Activated T-helper 17 cell treated with anti-CD3 and anti-CD28 coated beads, Interleukin-2, amount 50 U/mL, for 72 hours (primary cell): ENCODE measurements at regions not wholly inside any gene's neighbourhood (a gene's known extent, or its start where the extent isn't known, plus 50 kb on each side); places are given as distances from the start of the nearest gene placed in this dataset.

Experiments
- ATAC-seq: fragments of 150-1000 bp; cut with Tn5 transposase; replicated peaks from 2 replicates; pipeline ENCODE4 v1.10.0; 2021; ENCODE audit warnings: mild to moderate bottlenecking, moderate library complexity
- H3K27ac Mint-ChIP-seq: one replicate; pipeline ENCODE4 v1.8.0; 2022; ENCODE audit warnings: mixed read lengths
- H3K27me3 Mint-ChIP-seq: one replicate; pipeline ENCODE4 v1.8.0; 2022; ENCODE audit warnings: mixed read lengths
- H3K36me3 Mint-ChIP-seq: one replicate; pipeline ENCODE4 v1.8.0; 2022; ENCODE audit warnings: low read depth, mild to moderate bottlenecking, mixed read lengths
- H3K4me1 Mint-ChIP-seq: one replicate; pipeline ENCODE4 v1.8.0; 2022; ENCODE audit warnings: mixed read lengths
- H3K4me3 Mint-ChIP-seq: one replicate; pipeline ENCODE4 v1.8.0; 2022; ENCODE audit warnings: mild to moderate bottlenecking, mixed read lengths
- H3K9me3 Mint-ChIP-seq: one replicate; pipeline ENCODE4 v1.8.0; 2022; ENCODE audit warnings: mixed read lengths

DNA sequence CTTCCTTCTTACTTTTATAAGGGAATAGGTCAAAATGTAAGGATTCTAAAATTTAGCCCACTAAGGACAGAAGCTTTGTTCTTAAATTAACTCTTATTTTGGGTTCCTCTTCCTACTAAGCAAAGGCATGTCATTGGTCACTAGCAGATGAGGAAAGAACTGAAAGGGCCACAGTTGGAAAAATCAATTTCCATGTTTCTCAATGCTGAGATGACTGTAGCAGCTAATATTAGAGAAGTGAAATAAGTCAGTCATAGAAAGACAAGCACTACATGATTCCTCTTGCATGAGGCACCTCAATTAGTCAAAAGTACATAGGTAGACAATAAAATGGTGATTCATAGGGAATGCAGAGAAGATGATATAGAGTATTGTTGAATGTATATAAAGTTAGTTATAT lies 353.7 kb downstream of the RSL24D1 start:
- Mint-ChIP-seq H3K27ac (no peak overlapping the region), H3K9me3 (no peaks in the 10 kb centered on the region), H3K27me3 (peaks cover 4% of the 10 kb centered on the region), H3K36me3 (no peaks in the 10 kb centered on the region), H3K4me3 (no peak overlapping the region), H3K4me1 (no peaks in the 10 kb centered on the region)
- ATAC-seq: no peak

DNA sequence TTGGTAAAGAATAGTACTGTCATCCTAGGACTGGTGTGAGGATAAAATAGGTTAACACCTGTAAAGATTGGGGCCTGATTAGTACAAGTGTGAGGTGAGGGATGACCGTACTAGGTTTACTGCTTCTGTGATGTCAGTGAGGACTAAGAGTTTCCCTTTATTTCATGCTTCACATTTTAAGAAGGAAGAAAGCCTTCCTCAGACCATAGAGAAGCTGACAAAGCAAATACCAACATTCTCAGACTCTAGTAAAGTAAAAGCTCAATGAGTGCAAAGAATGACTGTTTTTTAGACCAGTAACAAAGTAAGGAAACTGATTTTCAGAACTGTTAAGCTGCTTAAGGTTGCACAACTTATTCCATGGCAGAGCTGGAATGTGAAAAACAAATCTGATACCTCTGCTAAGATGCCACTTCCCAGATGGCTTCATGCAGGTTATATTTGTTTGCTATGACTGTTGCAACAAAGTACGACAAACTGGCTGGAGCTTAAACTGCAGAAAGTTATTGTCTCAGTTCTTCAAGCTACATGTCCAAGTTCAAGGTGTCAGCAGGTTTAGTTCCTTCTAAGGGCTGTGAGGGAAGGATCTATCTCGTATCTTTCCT lies 354.9 kb downstream of the RSL24D1 start:
- Mint-ChIP-seq H3K4me3 (no peak overlapping the region), H3K27ac (no peak overlapping the region), H3K27me3 (no peaks in the 10 kb centered on the region), H3K36me3 (no peaks in the 10 kb centered on the region), H3K9me3 (no peaks in the 10 kb centered on the region), H3K4me1 (no peaks in the 10 kb centered on the region)
- ATAC-seq: no peak

DNA sequence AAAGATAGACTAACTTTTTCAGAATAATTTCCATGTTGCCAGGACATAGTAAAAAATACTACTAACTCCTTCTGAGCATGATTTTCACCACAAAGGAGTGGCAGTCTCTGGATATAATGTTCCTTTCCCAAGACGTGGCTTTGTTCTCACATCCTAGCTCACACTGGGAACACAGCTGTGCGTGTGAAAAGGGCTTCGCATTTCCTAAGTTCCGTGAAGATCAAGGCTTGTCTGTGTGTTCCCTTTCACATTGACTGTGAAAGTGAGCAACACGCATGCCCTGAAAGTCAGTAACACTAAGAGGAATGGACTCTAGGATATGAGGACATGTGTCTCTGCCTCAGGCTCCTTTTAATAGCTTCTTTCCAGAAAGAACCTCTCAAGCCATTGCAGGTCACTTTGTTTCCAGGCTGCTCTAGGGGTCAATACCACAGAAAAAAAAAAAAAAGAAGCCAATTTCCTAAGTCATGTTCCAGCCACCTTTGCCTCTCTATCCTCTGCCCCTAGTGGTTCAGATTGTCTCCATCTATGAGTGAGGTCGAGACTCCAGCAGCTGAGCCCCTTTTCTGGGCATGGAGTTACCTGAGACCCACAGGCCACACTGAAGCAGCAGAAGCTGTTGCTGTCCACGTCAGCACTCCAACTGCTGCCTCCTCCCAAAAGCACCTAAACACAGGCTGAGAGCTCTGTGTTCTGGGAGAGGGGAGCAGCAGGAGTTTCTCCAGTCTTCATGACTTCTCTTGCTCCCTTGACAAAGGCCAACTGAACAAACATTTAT lies 355.9 kb downstream of the RSL24D1 start:
- Mint-ChIP-seq H3K4me3 (no peak overlapping the region), H3K36me3 (no peaks in the 10 kb centered on the region), H3K27me3 (no peaks in the 10 kb centered on the region), H3K27ac (no peak overlapping the region), H3K4me1 (no peaks in the 10 kb centered on the region), H3K9me3 (no peaks in the 10 kb centered on the region)
- no peak for ATAC-seq

DNA sequence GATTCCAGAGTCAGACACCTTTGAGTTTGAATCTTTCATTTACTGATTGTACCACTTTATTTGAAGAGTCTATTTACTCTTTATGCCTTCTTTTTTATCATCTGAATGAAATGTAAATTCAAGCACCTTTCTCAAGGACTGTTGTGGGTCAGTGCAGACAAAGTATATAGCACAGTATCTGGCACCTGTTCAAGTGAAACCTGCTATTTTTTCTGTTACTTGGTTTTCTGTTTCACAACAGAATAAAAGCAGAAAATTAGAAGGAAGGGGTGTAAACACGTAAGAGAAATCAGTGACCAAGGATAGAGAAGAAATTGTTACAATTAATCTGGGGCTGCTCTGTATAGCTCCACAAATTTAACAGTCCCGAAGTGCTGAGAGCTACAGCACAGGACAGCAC lies 357.4 kb downstream of the RSL24D1 start:
- Mint-ChIP-seq H3K4me3 (no peak overlapping the region), H3K36me3 (no peaks in the 10 kb centered on the region), H3K27ac (no peak overlapping the region), H3K4me1 (no peaks in the 10 kb centered on the region), H3K9me3 (peaks cover 6% of the 10 kb centered on the region), H3K27me3 (peaks cover 6% of the 10 kb centered on the region)
- no peak for ATAC-seq

DNA sequence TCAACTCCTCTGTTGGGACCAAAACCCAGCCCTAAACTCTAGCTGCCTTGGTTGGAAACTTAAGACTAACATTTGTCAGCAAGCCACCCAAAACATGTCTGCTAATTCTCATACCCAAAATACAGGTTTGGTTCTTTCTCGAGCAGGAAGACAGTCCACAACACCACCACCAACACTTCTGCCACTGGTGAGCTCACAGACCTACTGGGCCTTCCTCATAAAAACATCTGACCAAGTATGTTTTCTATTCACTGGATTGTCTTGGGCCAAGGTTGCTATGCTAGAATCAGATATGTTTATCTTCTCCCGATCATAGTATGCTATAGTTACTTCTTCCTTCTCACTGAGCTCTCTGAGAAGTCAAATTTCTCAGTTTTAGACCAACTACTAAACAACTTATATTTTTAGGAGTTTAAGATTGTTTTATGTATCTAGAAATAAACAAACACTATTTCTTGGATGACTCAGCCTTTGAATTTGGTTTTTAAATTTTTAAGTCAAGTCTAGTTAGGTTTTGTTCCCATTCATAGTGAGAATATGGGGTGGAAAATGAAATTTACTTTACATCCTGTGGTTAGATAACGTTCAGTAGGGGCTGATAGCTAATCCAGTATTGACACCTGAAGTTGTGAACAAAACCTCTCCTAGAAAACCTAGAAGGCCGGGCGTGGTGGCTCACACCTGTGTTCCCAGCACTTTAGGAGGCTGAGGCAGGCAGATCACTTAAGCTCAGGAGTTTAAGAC lies 360.5 kb downstream of the RSL24D1 start:
- no peak overlapping the region for H3K4me3 Mint-ChIP-seq
- no peaks in the 10 kb centered on the region for H3K4me1 Mint-ChIP-seq
- no peak overlapping the region for H3K27ac Mint-ChIP-seq
- H3K36me3 Mint-ChIP-seq: no peaks in the 10 kb centered on the region
- peaks cover 6% of the 10 kb centered on the region for H3K9me3 Mint-ChIP-seq
- no peak for ATAC-seq
- peaks cover 7% of the 10 kb centered on the region for H3K27me3 Mint-ChIP-seq

DNA sequence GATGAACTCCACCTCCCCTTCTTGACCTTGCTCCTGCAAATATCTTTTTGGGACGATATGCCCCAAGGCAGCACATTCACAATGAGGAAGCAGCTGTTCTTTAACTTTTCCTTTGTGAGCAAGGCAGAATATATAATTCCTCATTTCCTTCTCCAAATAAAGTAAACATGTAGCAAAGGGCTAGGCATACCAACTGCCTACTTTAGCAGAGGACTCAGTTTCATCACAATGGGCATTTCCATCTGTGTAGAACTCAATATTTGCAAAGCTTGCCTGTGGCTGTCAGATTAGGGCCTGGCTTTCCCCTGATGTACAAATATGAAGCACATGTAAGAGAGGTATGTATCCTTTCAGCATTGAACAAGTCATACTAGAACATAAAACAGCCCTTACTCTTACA lies 366.9 kb downstream of the RSL24D1 start:
- H3K36me3 Mint-ChIP-seq: no peaks in the 10 kb centered on the region
- no peak overlapping the region for H3K4me3 Mint-ChIP-seq
- H3K27me3 Mint-ChIP-seq: peaks cover 7% of the 10 kb centered on the region
- H3K27ac Mint-ChIP-seq: no peak overlapping the region
- no peaks in the 10 kb centered on the region for H3K4me1 Mint-ChIP-seq
- H3K9me3 Mint-ChIP-seq: no peaks in the 10 kb centered on the region
- no peak for ATAC-seq

DNA sequence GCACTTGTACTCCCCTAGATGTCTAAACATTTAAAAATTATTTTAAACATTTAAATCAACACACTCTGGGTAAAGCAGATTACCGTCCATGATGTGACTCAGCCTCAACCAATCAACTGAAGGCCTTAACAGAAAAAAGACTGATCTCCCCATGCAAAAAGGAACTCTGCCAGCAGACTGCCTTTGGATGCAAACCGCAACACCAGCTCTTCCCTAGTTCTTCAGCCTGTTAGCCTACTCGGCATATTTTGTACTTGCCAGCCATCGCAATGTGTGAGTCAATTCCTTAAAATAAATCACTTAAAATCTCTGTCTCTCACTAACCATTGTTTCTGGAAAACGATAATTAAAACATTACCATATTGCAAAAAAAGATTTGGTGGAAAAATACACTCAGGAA lies 375.9 kb downstream of the RSL24D1 start:
- Mint-ChIP-seq H3K27me3 (peaks cover 8% of the 10 kb centered on the region), H3K4me3 (no peak overlapping the region), H3K9me3 (peaks cover 5% of the 10 kb centered on the region), H3K27ac (no peak overlapping the region), H3K36me3 (no peaks in the 10 kb centered on the region), H3K4me1 (no peaks in the 10 kb centered on the region)
- ATAC-seq: no peak

DNA sequence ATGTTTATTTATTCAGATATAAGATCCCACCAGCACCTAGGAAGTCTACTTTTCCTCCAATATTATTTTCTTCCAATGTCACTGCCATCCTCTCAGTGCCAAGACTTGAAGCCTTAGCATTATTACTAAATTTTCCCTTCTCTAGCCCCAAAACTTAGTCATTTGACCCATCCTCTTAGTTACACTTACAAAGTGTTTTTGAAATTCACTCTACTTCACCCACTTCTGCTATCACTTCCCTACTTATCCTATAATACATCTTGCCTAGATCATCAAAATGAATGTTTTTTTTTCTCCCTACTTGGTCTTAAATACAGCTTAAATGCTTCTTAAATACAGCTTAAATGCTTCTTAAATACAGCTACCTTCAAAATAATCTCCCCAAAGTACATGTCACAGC lies 376.6 kb downstream of the RSL24D1 start:
- H3K4me1 Mint-ChIP-seq: no peaks in the 10 kb centered on the region
- no peak overlapping the region for H3K4me3 Mint-ChIP-seq
- peaks cover 8% of the 10 kb centered on the region for H3K27me3 Mint-ChIP-seq
- no peaks in the 10 kb centered on the region for H3K36me3 Mint-ChIP-seq
- peaks cover 5% of the 10 kb centered on the region for H3K9me3 Mint-ChIP-seq
- no peak for ATAC-seq
- no peak overlapping the region for H3K27ac Mint-ChIP-seq

DNA sequence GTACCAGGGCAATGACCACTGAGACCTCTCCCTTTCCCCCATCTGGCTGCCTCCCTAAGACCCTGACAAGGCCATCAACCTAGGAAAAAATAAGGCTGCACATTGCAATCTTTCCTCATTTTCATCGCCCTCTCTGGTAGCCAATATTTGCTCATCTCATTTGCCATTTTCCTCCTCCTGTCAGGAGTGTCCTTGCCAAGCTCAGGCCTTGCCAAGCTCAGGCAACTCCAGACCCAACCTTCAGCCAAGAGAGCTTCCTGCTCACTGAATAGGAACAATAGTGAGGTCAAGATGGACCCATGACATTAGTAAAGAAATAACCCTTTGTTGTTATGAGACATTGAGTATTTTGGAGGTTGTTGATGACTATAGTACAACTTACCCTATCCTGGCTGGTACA lies 380.3 kb downstream of the RSL24D1 start:
- no peak overlapping the region for H3K4me3 Mint-ChIP-seq
- peaks cover 15% of the 10 kb centered on the region for H3K9me3 Mint-ChIP-seq
- H3K27me3 Mint-ChIP-seq: peaks cover 12% of the 10 kb centered on the region
- no peaks in the 10 kb centered on the region for H3K36me3 Mint-ChIP-seq
- ATAC-seq: no peak
- H3K27ac Mint-ChIP-seq: no peak overlapping the region
- H3K4me1 Mint-ChIP-seq: no peaks in the 10 kb centered on the region

DNA sequence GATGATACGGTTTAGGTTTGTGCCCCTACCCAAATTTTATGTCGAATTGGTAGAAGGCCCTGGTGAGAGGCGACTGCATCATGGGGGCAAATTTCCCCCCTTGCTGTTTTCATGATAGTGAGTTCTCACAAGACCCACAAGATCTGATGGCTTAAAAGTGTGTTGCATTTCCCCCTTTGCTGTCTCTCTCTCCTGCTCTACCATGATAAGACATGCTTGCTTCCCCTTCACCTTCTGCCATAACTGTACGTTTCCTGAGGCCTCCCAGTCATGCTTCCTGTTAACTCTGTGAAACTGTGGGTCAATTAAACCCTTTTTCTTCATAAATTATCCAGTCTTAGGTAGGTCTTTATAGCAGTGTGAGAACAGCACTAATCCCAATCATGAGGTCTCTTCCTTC lies 381.2 kb downstream of the RSL24D1 start:
- no peak for ATAC-seq

DNA sequence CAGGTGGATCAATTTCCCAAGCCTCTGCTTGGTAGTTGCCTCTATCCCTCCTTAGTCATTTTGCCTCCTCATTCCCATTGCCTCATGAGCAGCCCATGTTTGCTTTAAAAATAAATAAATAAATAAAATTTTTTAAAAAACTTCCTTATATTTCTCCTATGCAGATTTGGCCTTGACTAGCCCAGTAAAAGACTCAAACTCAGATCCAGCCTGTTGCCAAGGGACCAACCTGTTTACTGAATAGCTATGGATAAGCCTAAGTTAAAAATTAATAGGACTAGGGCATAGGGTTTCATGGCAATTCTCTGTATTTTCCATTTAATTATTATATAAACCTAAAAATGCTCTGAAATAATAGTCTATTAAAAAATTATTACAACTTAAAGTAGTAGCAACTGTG lies 384.4 kb downstream of the RSL24D1 start:
- H3K27ac Mint-ChIP-seq: no peak overlapping the region
- H3K27me3 Mint-ChIP-seq: peaks cover 4% of the 10 kb centered on the region
- no peak for ATAC-seq
- H3K4me3 Mint-ChIP-seq: no peak overlapping the region
- H3K4me1 Mint-ChIP-seq: no peaks in the 10 kb centered on the region
- no peaks in the 10 kb centered on the region for H3K36me3 Mint-ChIP-seq
- H3K9me3 Mint-ChIP-seq: peaks cover 11% of the 10 kb centered on the region

More for the DNA sequence above, 381.2 kb downstream of the RSL24D1 start:
- Mint-ChIP-seq H3K9me3 (peaks cover 16% of the 10 kb centered on the region), H3K27ac (no peak overlapping the region), H3K36me3 (no peaks in the 10 kb centered on the region), H3K4me1 (no peaks in the 10 kb centered on the region), H3K27me3 (peaks cover 13% of the 10 kb centered on the region), H3K4me3 (no peak overlapping the region)

DNA sequence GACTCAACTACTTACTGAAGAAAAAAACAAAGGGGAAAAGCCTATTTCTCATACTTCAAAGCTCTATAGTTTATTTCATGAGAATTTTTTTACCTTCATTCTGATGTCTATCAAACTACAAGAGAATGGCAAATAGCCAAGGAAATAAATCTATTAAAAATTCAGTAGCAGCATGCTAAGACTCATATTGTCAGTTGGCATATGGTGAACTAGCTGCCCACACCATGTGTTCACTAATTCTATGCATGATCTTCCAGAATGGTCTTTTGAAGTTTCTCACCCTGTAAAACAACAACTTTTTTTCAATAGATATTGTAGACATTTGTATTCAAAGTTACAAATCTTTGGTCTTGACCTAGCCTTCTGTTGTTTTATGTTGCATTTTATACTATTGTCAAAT lies 386.2 kb downstream of the RSL24D1 start:
- no peaks in the 10 kb centered on the region for H3K4me1 Mint-ChIP-seq
- ATAC-seq: no peak
- H3K9me3 Mint-ChIP-seq: peaks cover 11% of the 10 kb centered on the region
- H3K27me3 Mint-ChIP-seq: peaks cover 4% of the 10 kb centered on the region
- no peak overlapping the region for H3K4me3 Mint-ChIP-seq
- H3K36me3 Mint-ChIP-seq: no peaks in the 10 kb centered on the region
- H3K27ac Mint-ChIP-seq: no peak overlapping the region

DNA sequence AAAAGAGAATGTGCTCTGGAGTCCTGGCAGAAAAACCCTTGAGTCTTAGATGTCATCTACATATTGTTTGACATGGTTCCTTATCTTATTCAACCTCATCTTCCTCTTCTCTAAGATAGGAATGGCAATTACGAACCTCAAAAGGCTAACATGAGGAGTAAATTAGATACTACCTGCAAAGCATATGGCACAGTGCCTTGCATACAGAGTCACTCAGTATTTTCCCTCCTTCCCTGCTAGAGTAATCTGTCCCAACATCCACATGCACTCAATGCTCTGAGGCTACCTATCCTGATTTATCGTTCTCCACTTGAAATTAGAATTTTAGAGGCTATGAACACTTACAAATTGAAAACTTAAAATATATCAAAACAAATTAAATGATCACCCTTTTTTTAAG lies 386.7 kb downstream of the RSL24D1 start:
- Mint-ChIP-seq H3K4me1 (no peaks in the 10 kb centered on the region), H3K4me3 (no peak overlapping the region), H3K9me3 (peaks cover 11% of the 10 kb centered on the region), H3K36me3 (no peaks in the 10 kb centered on the region), H3K27ac (no peak overlapping the region), H3K27me3 (peaks cover 4% of the 10 kb centered on the region)
- no peak for ATAC-seq

DNA sequence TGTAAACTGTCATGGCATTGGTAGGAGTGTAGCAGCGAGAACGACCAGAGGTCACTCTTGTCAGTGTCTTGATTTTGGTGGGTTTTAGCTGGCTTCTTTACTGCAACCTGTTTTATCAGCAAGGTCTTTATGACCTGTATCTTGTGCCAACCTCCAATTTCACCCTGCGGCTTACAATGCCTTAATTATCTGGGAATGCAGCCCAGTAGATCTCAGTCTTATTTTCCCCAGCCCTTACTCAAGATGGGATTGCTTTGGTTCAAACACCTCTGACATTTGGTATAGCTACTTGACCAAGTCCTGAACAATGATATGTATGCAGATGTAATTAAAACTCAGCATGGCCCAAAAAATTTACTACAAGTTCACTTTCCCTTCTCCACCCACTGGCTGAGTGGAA lies 388.4 kb downstream of the RSL24D1 start:
- Mint-ChIP-seq H3K9me3 (peaks cover 5% of the 10 kb centered on the region), H3K4me1 (no peaks in the 10 kb centered on the region), H3K27ac (no peak overlapping the region), H3K4me3 (no peak overlapping the region), H3K27me3 (peaks cover 4% of the 10 kb centered on the region), H3K36me3 (no peaks in the 10 kb centered on the region)
- no peak for ATAC-seq

DNA sequence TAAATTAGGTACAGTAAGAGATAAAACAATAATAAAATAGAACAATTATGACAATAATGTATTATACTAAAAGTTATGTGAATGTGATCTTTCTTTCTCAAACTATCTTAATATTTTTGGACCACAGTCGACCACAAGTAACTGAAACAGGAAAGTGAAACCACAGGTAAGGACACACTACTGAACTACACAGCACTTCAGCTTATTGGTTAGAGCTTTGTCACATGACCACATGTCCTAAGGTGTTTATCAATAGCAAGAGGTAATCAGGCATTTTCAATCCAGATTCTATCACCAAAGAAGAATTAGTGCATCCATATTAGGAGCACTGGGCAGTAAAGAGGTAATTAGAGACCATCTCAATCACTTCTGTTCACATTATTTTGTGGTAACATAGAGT lies 392.8 kb downstream of the RSL24D1 start:
- no peaks in the 10 kb centered on the region for H3K4me1 Mint-ChIP-seq
- H3K27me3 Mint-ChIP-seq: no peaks in the 10 kb centered on the region
- ATAC-seq: no peak
- no peaks in the 10 kb centered on the region for H3K9me3 Mint-ChIP-seq
- no peak overlapping the region for H3K4me3 Mint-ChIP-seq
- H3K36me3 Mint-ChIP-seq: no peaks in the 10 kb centered on the region
- H3K27ac Mint-ChIP-seq: no peak overlapping the region
